HL-60 (cell line): ENCODE measurements at regions not wholly inside any gene's neighbourhood (a gene's known extent, or its start where the extent isn't known, plus 50 kb on each side); places are given as distances from the start of the nearest gene placed in this dataset.

ENCODE experiments used
- DNase-seq, 2 experiments: peaks; one replicate each; pipeline ENCODE4 v3.0.0-alpha.2; 2010 to 2020; ENCODE audit warnings: low read depth in 1 of 2, low spot score in 1 of 2
- H3K27ac ChIP-seq: fragments of 250-450 bp; sonication (Bioruptor Pico); replicated peaks from 2 replicates; pipeline ENCODE4 v1.5.1; 2020; ENCODE audit warnings: mild to moderate bottlenecking, moderate library complexity
- H3K27me3 ChIP-seq: fragments of 250-450 bp; sonication (Bioruptor Pico); 2 replicates; pipeline ENCODE4 v1.5.1; 2021; ENCODE audit warnings: mild to moderate bottlenecking, moderate library complexity; ENCODE audit not compliant: insufficient read depth, poor library complexity, severe bottlenecking
- H3K4me3 ChIP-seq: replicated peaks from 2 replicates; pipeline ENCODE4 v1.5.1; 2011; ENCODE audit warnings: mild to moderate bottlenecking, control low read depth, low read length; ENCODE audit not compliant: insufficient read depth
- GABPA ChIP-seq: IDR thresholded peaks from 2 replicates; pipeline ENCODE4 v1.6.1; 2012; ENCODE audit warnings: low read depth
- POLR2AphosphoS5 ChIP-seq: IDR thresholded peaks from 2 replicates; pipeline ENCODE4 v1.6.1; 2012; ENCODE audit warnings: low read depth
- SPI1 ChIP-seq: IDR thresholded peaks from 2 replicates; pipeline ENCODE4 v1.6.1; 2012; ENCODE audit warnings: low read depth, mild to moderate bottlenecking, borderline replicate concordance
- TF ChIP-seq, protein P1 (sequence below): IDR thresholded peaks from one replicate; pipeline ENCODE4 v1.5.1; 2011; ENCODE audit warnings: low read length, control low read depth, inconsistent platforms; ENCODE audit not compliant: insufficient read depth
- TF ChIP-seq, protein P2 (sequence below): IDR thresholded peaks from 2 replicates; pipeline ENCODE4 v1.6.1; 2012; ENCODE audit warnings: low read depth; ENCODE audit not compliant: insufficient replicate concordance

DNA sequence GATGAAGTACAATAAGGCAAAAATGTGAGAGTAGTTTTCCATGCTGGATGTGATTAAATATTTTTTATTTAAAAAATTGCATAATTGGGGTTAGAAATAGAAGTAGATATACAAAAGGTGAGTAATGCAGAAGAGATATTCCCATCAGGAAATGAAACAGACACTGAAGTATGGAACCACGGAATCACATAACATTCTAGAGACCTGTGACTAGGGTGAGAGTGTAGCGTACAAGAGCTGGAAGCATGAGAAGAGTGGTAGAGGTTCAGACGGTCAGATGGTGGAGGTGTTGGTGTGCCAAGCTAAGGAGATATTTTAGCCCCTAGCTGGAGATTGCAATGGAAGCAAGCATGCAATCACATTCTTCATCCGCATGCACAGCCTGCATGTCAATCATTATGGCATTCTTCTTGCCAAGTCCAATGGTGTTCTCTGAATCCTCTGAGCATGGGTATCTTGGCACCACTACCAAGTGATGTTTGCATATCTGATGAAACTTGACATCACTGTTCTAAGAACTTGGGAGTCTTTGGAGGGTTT is 587.8 kb downstream of the PSAT1 start:
- H3K4me3 ChIP-seq = no peak overlapping the region

DNA sequence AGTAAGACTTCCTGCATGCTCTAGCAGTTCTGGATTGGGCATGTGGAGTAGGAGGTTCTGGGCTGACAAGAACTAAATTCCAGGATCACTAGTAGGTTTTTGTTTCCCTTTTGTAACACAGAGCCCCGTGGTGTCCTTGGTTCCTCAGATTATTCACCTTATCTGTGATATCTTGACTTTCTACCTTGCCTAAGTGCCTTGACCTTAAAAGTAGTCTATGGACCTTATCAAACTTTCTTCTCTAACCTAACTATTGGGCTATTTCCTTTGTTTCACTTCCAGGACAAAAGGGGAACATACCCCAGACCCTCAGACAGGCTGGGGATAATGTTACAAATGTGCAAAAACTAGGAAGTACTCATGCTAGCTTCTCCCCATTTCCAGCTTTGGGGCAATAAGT is 595.3 kb downstream of the PSAT1 start:
- Histone ChIP-seq H3K27ac (no peak overlapping the region), H3K27me3 (no peaks in the 10 kb centered on the region), H3K4me3 (no peak overlapping the region)
- no peak for DNase-seq
- TF ChIP-seq, protein P1, sequence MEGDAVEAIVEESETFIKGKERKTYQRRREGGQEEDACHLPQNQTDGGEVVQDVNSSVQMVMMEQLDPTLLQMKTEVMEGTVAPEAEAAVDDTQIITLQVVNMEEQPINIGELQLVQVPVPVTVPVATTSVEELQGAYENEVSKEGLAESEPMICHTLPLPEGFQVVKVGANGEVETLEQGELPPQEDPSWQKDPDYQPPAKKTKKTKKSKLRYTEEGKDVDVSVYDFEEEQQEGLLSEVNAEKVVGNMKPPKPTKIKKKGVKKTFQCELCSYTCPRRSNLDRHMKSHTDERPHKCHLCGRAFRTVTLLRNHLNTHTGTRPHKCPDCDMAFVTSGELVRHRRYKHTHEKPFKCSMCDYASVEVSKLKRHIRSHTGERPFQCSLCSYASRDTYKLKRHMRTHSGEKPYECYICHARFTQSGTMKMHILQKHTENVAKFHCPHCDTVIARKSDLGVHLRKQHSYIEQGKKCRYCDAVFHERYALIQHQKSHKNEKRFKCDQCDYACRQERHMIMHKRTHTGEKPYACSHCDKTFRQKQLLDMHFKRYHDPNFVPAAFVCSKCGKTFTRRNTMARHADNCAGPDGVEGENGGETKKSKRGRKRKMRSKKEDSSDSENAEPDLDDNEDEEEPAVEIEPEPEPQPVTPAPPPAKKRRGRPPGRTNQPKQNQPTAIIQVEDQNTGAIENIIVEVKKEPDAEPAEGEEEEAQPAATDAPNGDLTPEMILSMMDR = no peak
- TF ChIP-seq, protein P2, sequence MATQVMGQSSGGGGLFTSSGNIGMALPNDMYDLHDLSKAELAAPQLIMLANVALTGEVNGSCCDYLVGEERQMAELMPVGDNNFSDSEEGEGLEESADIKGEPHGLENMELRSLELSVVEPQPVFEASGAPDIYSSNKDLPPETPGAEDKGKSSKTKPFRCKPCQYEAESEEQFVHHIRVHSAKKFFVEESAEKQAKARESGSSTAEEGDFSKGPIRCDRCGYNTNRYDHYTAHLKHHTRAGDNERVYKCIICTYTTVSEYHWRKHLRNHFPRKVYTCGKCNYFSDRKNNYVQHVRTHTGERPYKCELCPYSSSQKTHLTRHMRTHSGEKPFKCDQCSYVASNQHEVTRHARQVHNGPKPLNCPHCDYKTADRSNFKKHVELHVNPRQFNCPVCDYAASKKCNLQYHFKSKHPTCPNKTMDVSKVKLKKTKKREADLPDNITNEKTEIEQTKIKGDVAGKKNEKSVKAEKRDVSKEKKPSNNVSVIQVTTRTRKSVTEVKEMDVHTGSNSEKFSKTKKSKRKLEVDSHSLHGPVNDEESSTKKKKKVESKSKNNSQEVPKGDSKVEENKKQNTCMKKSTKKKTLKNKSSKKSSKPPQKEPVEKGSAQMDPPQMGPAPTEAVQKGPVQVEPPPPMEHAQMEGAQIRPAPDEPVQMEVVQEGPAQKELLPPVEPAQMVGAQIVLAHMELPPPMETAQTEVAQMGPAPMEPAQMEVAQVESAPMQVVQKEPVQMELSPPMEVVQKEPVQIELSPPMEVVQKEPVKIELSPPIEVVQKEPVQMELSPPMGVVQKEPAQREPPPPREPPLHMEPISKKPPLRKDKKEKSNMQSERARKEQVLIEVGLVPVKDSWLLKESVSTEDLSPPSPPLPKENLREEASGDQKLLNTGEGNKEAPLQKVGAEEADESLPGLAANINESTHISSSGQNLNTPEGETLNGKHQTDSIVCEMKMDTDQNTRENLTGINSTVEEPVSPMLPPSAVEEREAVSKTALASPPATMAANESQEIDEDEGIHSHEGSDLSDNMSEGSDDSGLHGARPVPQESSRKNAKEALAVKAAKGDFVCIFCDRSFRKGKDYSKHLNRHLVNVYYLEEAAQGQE = no peak
- TF ChIP-seq GABPA = no peak
- no peak for TF ChIP-seq SPI1
- no peak for TF ChIP-seq POLR2AphosphoS5

More for the DNA sequence above, 587.8 kb downstream of the PSAT1 start:
- TF ChIP-seq SPI1 (no peak), POLR2AphosphoS5 (no peak), GABPA (no peak)
- TF ChIP-seq, protein P1 = no peak
- TF ChIP-seq, protein P2 = no peak
- H3K27ac ChIP-seq = no peak overlapping the region
- no peak for DNase-seq
- H3K27me3 ChIP-seq = no peaks in the 10 kb centered on the region

DNA sequence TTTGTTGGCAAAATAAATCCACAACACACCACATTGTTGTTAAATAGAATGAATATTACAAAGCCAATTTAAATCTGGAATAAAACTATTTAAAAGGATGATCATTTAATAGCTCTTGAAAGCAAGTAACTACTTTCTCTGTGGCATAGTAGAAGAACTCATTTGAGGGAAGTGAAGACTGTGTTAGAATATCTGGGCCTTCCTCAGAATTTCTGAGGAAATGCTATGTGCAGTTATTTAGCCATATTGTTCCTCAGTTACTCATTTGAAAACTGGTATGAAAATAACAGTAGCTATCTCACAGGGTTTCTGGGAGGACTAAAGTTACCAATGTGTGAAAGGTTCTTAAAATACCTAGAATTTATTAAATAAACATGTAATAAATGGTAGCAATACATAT is 595.8 kb downstream of the PSAT1 start:
- no peak for TF ChIP-seq GABPA
- no peak for TF ChIP-seq SPI1
- H3K4me3 ChIP-seq = no peak overlapping the region
- no peak overlapping the region for H3K27ac ChIP-seq
- no peak for DNase-seq
- H3K27me3 ChIP-seq = no peaks in the 10 kb centered on the region

DNA sequence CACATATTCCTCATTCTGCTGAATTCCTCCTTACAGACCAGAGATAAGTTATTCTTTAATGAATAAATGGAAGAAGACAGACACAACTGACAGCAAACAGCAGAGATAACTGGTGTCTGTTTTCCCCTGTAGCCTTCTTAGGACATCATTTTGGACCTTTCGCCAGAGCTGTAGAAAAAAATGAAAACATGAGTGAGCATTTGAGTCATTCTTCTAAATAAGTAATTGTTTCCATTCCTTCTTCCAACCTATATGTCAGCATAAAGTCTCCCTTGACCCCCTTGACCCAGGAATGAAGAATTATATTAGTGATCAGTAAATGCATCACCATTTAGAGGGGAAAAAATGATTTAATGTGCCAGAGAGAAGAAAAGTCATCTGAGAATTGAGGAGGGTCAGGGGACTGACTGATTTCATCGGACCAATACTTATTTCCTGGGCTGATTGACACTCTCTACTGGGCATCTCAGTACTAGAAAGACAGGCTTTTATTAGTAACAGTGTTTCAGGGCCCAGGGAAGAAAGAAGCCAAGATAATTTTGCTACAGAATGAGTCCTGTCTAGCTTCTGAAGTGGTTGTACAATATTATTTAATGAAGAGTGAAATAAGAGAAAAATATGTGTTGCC is 597.0 kb downstream of the PSAT1 start:
- Histone ChIP-seq H3K27me3 (no peaks in the 10 kb centered on the region), H3K27ac (no peak overlapping the region), H3K4me3 (no peak overlapping the region)
- TF ChIP-seq SPI1 (no peak), POLR2AphosphoS5 (no peak), GABPA (no peak)
- TF ChIP-seq, protein P1 = no peak
- TF ChIP-seq, protein P2 = no peak
- no peak for DNase-seq
